Activated T-cell treated with anti-CD3 and anti-CD28 coated beads for 24 hours (primary cell): ENCODE measurements at regions not wholly inside any gene's neighbourhood (a gene's known extent, or its start where the extent isn't known, plus 50 kb on each side); places are given as distances from the start of the nearest gene placed in this dataset.
"Not testable (repeated sequence)": the region's sequence is repeated elsewhere in the genome, so short reads cannot be mapped to it uniquely, and the experiment has no call there.

Experiments used
- DNase-seq: peaks from one replicate; pipeline ENCODE4 v3.0.0-alpha.2; 2020; ENCODE audit warnings: low read depth

DNA sequence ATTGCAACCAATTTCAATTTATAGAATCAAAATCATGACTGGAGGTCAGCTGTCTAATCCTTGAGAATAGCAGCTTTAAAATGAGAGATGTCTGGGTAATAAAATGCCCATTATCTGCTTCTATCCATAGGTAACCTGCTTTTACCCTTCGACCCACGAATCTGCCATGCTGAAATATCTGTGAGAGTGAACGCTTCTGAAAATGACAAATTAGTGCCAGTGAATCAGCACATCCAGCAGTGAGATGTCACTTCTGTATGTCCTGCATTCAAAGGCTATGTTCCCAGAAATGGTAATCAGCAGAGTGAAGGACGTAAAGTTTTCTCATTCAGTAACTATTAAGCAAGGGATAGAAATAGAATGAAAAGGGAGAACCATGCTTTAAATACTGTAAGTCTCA, 532.4 kb upstream of the ITGA1 start:
- no peak for DNase-seq

DNA sequence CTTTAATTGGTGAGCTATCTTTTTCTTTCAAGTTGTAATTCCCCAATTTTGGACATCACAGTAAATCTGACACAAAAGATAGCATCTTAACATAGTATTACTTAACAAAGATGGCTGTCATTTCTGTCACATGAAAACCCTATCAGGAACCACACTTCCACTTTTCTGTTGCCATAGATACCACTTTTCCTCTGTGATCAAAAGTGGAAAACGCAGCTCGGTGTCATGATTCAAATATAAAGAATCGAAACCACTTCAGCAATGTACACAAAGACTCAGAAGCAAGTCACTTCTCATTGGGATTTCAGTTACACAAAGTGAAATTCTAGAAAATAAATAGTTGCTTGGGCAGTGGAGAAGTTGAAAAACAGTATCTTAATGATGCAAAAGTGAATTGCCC, 524.9 kb upstream of the ITGA1 start:
- no peak for DNase-seq

DNA sequence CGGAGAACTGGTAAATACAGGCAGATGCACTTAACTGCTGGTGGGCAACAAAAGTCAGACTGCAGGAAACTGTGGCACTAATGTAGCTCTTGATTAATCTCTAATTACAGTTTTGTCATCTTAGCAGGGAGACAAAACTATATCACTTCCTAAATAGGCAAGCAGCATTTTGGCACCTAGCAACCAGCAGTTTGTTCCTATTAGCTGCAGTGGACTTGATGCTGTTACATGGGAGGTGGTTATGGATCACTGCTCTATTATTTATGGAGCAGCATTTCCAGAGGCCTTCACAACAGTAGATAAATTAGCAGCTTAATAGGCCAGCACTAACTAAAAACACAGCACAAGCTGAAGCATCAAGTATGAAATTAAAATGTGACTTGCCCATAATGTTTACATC, 518.3 kb upstream of the ITGA1 start:
- DNase-seq: no peak

DNA sequence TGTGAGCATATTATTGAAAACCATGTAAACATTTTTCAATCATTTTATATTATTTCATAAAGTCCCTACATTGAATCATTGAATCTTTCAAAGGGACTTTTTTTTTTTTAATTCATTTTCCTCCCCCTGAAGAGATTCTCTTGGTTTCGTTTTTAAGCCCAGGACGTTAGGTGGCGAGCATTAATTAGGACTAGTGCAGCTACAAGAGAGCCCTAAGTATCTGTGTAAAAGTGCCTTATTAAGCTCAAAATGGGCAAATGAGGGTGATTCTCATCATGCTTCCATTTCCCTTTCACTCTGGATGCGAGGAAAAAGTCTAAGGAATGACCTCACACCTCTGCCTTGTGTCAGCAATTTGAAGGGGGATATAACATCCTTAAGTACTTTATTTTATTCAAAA, 517.9 kb upstream of the ITGA1 start:
- DNase-seq: no peak

DNA sequence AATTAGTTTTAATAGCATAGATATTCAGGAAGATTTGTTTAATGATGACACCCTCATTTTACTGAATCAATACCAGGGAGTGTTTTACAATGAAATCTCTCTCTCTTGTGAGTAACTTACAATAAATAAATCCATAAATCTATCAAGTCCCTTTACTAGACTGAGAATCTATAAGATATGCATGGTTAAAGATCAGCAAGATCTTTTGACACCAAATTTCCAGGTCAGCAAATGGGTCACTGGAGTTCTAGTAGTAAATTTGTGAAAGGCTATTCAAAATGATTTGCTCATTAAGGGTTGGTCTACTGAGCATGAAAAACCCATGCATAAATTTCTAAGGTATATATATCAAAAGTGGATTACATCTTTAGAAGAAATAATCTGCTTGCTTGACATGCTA, 512.1 kb upstream of the ITGA1 start:
- DNase-seq: no peak

DNA sequence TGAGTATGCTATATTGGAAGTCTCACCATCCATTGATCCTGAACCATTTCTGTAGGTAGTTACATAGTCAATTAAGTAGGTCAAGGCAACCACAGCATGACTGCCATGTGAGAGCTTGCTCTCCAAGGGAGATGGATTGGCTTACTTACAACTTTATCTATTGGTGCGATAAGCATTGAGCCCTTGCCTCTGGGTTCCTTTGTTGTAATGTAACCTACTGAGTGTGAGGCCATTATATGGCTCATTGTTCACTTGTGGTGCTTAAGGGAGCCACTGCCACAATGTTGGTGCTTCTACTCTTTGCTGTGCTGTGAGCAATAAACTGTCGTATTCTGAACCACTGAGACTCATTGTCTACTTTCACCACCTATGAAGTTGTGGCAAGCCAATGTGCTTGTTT, 510.6 kb upstream of the ITGA1 start:
- DNase-seq: no peak

DNA sequence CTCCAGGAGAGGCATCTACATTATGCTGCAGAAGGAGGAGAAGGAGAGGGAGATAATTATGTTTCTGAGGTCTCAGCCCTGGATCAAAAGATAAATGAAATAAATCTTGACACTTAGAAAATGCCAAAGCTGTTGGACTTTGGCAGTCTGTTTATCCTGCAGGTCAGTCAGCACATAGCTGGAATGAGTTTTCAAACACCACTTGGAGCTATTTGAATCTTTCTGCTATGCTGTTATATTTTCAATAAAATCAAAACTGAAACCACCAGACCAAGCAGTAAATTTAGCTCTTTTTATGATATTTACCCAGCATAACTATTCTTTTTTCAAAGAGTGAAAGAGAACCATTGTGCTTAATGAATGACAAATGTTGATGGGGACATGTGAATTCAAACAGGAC, 505.1 kb upstream of the ITGA1 start:
- no peak for DNase-seq

DNA sequence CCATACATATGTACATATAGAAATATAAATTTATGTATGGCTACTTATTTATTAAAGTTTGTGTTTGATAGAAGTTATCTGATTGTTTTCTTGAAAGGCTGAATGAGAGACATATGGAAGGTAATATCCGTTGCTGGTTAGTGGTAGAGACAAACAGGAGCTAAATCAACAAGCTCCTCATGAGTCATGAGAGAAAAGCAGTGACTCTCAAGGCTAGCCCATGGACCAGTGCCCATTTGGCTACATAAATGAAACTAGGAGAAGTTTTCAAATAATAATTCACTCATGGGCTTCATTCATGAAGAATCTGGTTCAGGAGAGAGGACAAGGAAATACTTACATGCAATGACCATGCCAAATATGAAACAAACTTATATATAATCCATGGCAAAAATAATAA, 504.5 kb upstream of the ITGA1 start:
- DNase-seq: no peak

DNA sequence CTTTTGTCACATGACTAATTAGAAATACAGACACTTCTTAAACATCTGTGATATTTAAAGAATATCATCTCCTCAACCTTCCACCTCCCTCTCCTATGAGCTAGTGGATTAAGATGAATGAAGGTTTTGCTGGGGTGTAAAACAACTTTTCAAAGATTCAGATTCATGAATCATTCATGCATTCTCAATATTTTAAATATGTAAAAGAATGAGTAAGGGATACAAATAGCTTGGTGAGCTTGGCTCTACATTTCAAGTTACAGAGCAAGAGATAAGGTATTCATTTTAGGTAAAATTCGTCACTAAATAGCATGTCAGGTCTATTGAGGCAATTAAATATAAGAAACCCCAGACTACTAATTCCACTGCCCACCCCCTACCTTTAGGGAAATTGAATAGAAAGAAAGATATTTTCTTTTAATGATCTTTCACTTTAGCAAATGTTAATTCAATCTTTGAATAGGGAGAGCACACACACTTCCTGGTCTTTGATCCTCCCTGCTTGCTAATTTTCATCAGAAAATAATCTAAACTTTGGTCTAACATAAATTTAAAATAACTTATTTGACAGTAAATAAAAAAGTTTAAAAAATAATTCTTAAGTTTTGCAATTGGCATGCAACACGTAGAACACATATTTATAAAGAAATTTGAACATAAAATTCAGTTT, 486.9 kb upstream of the ITGA1 start:
- DNase-seq: no peak

DNA sequence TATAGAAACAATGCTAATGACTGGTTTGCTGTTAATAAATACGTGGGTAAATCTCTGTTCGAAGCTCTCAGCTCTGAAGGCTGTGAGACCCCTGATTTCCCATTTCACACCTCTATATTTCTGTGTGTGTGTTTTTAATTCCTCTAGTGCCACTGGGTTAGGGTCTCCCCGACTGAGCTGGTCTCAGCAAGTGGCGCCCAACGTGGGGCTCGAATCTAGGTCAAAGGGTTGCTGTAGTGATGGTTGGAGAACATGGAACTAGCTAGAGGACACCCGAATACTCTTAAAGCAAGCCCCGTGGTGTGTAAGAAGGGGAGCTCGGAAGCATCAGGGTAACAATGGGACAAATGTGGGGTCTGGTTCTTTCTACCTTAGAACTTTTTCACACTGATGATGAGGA, 482.9 kb upstream of the ITGA1 start:
- DNase-seq: not testable (repeated sequence)

DNA sequence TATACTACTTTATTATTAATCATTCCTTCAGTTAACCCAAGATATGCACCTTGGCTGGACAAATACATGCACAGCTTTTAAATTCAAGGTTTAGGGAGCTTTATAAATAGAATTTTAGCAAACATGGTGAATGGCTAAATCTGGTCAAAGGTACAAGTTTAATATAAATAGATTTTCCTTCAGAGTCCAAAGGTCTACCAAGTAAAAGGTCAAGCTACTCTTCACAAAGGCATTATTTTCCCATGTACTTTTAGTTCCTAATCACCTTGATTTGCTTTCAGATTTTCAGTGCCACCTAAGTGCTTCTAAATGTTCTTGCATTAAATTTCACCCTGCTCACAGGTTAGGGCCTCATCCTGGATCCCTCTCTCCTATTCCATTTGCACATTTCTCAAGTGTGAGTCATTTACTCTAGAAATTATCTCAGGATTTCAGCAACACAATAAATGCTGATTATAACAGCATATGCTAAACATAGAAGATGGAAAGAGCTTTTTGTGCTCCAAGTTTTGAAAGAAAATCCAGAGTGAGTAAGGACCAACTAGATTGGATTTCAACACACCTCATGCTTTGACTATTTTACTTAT, 459.4 kb upstream of the ITGA1 start:
- DNase-seq: no peak

DNA sequence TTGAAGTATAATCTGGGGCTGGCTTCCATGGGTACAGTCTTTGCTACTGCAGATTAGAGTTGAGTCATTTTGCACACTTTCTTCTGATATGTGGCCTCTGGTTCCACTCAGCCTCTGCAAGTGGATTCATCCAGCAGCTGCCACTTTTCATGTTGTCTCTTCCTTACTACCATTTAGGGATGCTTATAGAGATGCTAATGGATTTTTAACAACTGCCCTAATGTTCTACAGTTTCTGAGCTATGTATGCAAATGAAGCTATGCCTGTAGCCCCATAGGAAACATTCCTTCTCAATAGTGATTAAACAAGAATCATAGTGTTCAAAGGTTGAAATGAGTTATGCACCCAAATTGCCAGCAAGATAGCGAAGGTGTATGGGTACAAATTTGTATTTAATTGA, 456.0 kb upstream of the ITGA1 start:
- no peak for DNase-seq

DNA sequence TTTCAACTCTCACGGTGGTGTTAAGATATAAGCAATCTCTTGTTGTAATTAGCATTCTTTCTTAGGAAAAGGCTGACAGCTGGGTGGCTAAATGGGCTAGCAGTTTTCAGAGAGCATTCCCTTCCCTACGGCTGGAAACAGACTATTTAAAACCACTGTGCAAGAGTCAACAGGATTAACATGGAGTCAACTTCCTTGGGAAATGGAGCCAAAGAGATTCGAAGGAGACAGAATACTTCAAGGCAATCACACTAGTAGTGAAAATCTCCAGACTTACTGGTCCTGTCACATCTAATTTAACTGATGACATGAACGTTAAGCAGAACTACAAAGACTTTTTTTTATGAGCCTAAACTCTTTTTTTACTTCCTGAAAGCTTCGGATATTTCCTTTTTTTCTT, 453.3 kb upstream of the ITGA1 start:
- no peak for DNase-seq

DNA sequence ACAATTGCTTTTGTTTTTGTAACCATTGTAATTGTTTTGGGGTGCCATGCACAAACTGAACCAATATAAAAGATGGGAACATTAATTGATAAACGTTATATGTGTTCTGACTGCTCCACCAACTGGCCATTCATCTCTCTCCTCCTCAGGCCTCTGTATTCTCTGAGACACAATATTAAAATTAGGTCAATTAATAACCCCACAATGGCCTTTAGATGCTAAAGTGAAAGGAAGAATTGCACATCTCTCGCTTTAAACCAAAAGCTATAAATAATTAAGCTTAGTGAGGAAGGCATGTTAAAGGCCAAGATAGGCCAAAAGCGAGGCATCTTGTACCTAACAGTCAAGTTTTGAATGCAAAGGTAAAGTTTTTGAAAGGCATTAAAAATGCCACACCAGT, 448.4 kb upstream of the ITGA1 start:
- DNase-seq: no peak

DNA sequence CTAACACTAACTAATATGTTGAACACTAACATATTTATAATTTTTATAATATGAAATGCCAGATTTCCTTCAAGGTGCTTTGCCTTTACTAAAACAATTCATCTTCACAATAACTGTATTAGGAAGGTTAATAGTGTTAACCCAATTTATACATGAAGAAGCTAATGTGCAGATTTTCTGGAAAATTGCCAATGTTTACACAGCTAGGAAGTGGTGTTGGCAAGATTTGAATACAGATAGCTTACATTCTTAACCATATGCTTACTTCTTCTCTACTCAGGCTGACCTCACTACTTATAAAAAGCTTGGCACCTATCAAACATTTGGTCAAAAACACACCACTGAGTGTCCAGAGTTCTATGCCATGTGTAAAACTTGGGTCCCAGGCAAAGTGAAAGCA, 445.4 kb upstream of the ITGA1 start:
- DNase-seq: no peak

DNA sequence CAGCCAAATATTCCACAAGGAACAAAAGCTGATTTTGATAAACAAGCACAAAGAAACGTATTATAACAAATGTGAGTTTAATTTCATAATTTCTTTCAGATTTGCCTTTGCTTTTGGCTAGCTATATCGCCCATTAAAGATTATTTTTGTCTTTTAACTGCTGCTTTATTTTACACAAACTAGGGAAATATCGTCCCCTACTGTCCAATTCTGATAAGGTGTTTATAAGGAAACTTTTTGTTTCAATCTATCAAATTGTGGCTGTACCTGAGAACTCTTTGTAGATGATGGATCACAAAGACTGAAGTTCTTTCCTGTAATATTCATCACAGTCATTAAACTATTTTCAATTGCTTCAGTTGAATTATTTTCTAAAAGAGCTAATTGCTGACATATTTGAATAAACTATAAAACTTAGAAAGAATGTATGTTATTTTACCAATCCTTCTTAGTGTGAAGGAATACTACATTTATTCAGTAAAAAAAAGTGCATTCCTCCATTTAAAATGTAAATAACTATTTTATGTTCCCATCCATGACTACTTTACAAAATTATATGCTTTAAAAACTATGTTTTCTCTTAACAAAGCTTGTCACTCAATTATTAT, 431.3 kb upstream of the ITGA1 start:
- DNase-seq: no peak

DNA sequence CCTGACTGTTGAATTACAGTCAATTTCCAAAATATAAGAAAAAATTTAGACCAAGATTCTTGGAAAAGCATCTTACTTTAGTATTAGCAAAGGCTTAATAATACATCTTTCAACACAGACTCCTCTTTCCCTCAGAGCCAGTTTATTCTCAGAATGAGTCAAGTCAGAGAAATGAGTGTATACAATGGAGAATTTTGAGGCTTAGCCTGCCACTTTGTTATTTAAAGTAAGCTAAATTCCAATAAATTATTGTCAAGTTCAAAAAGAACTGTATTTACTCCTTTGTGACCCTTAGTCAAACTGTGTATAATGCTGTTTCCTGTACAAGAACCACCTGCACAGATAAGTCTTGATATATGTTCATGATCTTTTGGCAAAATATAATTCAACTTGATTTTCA, 428.5 kb upstream of the ITGA1 start:
- DNase-seq: no peak

DNA sequence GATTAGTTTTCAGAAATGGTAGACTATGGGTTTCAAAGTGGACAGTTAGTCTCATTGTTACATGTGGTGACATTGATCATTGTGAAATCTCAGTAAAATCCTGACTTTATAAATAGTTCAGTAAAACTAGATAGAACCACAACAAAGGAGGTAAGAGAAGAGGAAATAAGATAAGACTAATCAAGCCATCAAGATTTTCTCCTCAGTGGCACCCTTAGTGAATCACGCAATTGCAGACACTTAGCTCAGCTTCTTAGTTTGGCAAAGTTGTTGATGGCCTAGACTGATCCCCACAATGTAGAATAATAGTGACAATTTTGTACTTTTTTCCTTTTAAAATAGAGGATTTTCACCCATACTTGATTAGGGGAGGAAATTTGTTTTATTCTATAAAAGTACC, 426.7 kb upstream of the ITGA1 start:
- no peak for DNase-seq

DNA sequence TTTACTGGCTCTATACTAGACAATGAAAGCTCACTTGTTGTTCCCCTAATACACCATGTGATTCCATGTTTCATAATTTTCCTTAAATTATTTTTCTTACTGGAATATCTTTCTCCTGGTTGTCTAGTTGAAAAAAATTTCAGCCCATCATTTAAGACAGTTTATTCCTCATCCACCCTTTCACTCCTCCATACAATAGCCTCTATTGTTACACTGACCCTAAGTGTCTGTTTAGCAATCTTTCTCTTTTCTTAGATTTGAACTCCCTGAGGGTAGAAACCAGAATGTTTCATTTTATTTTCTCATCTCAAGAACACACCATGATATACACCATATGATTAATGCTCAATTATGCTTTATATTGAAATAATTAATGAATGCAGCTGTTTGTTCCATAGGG, 413.4 kb upstream of the ITGA1 start:
- no peak for DNase-seq

DNA sequence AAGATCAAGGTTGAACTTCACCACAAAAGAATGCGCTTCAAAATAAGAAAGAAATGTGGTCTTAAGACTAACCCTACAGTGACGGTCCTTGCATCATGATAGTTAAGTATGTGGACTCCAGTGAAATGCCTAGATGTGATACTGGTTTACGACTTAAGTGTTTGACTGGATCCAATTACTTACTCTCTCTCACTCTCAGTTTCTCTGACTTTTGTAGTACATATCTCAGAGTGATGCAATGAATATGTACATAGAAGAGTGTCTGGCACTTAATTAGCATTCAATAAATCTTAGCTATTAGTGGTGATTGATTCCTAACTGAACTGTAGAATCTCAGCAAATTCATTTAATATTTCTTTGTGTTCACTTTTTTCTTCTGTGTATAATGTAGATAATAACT, 411.7 kb upstream of the ITGA1 start:
- DNase-seq: no peak

DNA sequence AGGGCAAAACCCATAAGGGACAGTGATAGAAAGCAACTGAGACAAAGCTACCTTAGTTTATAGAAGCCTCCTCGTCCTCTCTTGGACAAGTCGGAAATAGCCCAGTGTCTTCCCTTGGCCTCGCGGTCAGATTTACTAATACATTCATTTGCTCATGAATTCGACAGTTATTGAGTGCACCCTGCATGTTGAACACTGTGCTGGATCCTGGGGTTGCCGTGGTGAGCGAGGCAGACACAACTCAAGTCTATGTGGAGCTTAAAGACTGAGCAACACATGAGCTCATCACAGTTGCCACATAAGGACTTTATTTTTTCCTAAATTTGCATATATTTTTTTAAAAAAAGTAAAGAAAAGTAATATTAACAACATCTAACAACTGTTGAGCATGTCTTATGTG, 411.1 kb upstream of the ITGA1 start:
- DNase-seq: no peak

DNA sequence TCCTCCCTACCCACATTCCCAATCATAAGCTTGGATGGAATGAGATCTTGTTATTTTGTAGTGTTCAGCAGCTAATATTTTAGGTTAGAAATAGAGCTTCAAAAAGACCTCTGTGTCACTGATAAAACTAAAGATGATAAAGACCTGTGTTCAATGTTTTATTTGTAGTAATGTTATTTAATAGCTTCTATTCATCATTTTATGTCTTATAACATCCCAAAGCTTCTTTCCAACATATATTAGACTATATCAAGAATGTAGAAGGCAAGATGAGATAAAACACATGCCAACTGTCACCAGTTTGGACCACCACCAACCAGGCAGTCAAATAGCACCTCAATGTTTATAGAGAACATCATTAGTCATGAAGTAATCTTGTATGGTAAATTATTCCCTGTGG, 409.5 kb upstream of the ITGA1 start:
- DNase-seq: no peak

DNA sequence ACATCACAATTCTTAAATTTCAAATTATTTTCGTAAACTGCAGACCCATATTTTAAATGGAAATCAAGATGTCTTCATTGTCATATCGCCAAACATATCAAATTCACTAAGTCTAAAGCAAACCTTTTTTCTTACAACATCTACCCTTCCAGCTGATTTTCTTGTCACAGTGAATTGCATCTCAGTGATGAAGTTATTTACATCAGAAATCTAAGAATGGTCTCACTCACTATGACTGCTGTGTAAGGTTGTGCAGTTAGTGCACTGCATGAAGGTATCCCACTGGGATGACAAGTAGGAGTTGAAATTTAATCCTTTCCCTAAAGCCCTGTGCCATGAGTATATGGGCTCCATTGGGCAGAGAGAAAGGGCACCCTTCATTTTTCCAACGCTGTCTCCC, 399.4 kb upstream of the ITGA1 start:
- DNase-seq: no peak

DNA sequence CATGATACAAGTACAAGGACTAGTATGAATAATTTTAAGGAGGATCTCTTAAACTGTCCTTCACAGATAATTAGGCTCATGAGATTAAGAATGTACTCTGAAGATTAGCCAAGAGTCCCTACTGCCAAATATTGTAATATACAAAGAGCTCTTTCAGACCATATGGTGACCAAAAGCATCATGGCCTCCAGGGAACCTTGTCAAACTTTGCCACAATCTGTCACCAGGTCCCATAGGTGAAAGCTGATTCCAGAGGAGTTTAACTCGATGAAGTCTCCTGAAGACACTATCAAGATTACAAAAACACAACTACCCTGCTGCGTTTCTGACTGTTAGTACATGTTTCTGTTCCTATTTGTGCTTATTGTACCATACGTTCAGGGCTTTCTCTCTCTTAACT, 395.4 kb upstream of the ITGA1 start:
- DNase-seq: no peak
